ENCODE measurements at regions not wholly inside any gene's neighbourhood (a gene's known extent, or its start where the extent isn't known, plus 50 kb on each side); places are given as distances from the start of the nearest gene placed in this dataset.

- no peak for DNase-seq (ENCODE audit: low read depth in 4 of 4, low spot score in 1 of 4)
These were observed 114.3 kb upstream of the SLC66A3 start for GRCh38 chr2:11040992-11041391.

DNA sequence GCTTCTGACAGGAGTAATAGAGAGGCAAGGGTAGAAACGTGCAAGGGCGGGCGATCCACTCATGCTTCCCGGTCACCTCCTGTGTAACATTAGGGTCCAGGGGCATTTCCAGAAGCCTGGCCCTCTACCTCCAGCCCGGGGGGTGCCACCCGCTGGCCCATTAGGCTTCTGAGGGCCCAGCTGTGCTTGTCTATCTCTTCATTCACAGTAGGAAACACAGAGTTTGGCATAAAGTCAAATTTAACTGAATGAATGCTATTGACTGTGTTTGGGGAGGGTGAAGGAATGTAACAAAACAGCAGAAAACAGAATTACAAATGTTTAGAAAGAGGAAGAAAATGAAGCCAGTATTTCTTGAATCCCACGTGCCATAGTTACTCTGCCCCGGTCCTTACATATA lies 112.4 kb upstream of the SLC66A3 start:
- no peak for DNase-seq (ENCODE audit: low read depth in 4 of 4, low spot score in 1 of 4)

DNA sequence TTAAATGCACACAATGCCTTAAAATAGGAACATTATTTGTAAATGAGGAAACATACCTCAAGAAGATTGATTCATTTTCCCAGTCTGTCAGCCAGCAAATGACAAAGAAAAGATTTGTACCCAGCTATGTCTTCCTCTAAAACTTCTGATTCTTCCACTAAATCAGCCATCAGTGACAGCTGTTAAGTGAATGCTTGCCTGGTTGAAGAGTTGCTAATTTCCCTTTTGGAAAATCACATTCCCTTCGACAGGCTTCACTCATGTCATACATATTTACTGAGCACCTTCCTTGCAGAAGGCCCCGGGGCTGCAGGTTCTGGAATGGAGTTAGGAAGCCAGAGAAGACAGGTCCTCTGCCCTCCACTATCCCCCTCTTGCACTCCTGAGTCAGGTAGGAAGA lies 112.0 kb upstream of the SLC66A3 start:
- no peak for DNase-seq (ENCODE audit: low read depth in 4 of 4, low spot score in 1 of 4)

GRCh38 chr2:11044201-11044600 lies 111.1 kb upstream of the SLC66A3 start:
- no peak for DNase-seq (ENCODE audit: low read depth in 4 of 4, low spot score in 1 of 4)

GRCh38 chr2:11045294-11045693 lies 110.0 kb upstream of the SLC66A3 start:
- no peak for DNase-seq (ENCODE audit: low read depth in 4 of 4, low spot score in 1 of 4)

DNA sequence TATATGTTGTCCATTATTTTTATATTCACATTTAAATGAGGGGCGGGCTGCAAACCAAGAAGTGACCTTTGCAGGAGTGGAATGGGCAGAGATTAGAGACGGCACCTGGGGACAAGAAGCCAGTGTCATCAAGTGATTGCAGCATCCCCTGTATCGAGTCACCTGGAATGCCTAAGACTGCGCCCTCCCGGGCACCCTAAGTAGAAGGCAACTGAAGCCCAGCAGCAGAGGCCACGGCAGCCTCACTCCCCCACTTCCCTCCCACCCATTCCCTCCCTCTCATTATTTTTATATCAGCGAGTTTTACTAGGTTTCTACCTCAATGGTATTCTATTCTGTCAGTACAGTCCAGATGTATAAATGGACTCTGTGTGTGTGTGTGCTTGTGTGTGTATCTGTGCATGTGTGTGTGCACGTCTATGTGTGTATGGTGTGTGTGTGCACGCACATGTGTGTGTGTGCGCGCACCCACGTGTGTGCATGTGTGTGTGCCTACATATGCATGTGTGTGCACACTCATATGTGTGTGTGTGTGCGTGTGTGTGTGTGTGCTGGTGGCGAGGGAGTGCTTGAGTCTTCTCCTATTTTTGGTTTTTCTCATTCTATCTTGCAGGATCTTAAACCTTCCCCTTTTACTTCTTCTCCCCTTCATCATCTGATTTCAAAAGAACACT lies 106.8 kb upstream of the SLC66A3 start:
- DNase-seq (ENCODE audit: low read depth in 4 of 4, low spot score in 1 of 4): no peak

DNA sequence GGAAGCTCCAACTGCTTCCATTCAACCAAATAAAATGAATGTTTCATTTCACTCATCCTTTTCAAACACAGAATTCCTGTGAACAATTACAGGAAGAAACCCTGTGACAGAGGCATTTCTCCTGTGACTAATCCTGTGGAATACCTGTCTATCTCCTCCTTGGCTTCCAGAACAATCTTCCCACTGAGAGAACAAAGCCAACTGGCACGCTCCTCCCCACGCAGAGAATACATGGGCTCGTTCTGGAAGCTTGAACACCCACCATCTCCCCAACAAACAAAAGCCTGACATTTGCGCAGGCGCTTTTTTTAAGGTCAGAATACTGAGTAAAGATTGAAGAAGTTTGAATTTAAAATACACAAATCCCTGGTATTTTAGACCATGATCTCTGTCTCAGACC lies 104.7 kb upstream of the SLC66A3 start:
- no peak for DNase-seq (ENCODE audit: low read depth in 4 of 4, low spot score in 1 of 4)

- no peak for DNase-seq (ENCODE audit: low read depth in 4 of 4, low spot score in 1 of 4)
These were observed 104.0 kb upstream of the SLC66A3 start for GRCh38 chr2:11051280-11051679.

DNA sequence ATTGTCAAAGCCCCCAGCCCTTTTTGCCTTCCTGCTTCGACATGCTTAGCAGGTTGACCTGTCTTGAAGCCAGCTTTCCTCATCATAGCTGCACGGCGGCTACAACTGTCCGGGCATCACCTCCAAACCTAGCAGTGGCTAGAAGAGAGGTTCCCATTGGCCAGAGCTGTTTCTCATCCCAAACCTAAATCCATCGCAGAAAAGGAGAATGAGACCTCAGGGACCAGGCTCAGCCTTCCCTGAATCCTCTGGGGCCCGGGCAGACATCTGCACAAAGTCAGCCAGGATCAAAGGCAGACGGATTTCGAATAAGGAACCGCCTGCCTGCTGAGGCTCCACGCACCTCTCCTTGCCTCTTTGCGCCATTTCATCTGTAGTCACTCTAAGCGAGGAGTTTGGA lies 101.7 kb upstream of the SLC66A3 start:
- DNase-seq (ENCODE audit: low read depth in 4 of 4, low spot score in 1 of 4): no peak

DNA sequence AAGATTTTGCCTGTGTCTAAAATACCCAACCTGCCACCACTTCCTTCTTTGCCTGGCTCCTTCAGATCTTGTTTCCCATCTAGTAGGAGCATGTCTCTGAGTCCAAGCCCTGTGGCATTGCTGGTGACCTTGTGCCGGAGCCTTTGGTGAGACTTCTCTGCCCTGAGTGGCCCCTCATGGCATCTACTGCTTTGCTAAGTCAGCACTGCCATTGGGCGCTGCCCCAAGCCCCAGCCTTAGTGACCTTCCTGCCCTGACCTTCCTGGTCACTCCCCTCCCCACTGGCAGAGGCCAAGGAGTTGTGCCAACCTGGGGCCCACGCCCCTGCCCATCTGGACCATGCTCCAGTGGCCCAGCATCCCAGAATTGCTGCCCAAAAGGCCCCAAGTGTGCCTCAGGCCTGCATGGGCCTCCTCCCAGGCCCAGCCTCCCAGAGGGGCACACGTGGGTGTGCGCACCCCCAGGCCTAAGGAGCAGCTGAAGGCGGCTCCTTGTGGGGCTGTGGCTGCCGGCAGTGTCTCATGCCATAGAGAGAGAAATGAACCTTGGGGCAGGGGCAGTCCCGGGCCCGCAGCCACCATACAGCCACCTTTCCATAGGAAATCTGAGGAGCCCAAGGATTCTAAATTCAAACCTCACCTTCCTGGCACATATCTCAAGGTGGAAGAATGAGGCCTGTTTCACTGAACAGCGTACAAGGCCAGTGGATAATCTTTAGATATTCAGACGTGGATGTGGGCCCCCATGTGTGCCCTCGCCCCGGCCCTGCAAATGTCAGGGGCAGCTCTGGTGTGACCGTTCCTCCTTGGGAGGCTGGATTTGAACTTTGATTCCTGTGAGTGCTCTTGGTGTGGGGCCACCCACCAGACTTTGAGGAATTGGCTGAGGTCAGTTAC lies 100.2 kb upstream of the SLC66A3 start:
- DNase-seq (ENCODE audit: low read depth in 4 of 4, low spot score in 1 of 4): no peak

GRCh38 chr2:11055679-11056215 lies 99.5 kb upstream of the SLC66A3 start:
- no peak for DNase-seq (ENCODE audit: low read depth in 4 of 4, low spot score in 1 of 4)

- no peak for DNase-seq (ENCODE audit: low read depth in 4 of 4, low spot score in 1 of 4)
These were observed 98.7 kb upstream of the SLC66A3 start for GRCh38 chr2:11056614-11057013.

GRCh38 chr2:11057031-11057430 lies 98.2 kb upstream of the SLC66A3 start:
- DNase-seq (ENCODE audit: low read depth in 4 of 4, low spot score in 1 of 4): no peak

GRCh38 chr2:11058129-11058528 lies 97.1 kb upstream of the SLC66A3 start:
- DNase-seq (ENCODE audit: low read depth in 4 of 4, low spot score in 1 of 4): no peak

DNA sequence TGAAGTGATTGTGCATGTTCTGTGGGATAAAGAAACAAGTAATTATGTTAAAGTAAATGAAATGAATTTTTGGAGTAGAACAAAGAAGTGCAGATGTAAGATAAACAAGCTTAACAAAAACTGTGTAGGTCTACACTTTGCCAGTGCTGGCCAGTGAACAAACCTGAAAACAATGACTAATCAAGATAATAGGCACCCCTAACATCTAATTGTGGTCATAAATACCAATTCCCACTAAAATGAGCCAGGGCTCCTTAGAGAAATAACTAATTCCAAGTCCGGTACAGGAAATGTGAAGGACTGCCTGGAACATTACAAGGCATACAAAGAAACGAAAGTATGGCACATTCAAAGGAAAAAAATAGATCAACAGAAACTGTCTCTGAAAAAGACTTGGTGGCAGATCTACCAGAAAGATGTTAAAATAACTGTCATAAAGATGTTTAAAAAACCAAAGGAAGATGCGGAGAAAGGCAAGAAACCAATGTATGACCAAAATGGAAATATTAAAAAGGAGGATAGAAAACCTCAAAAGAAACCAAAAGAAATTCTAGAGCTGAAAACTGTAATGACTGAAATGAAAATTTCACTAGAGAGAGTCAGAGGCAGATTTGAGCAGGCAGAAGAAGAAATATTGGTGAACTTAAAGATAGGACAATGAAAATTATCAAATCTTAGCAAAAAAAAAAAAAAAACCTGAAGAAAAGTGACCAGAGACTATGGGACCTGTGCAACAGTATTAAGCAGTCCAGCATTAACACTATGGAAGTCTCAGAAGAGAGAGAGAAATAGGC lies 94.7 kb upstream of the SLC66A3 start:
- no peak for DNase-seq (ENCODE audit: low read depth in 4 of 4, low spot score in 1 of 4)

GRCh38 chr2:11065833-11066485 lies 89.3 kb upstream of the SLC66A3 start:
- no peak for DNase-seq (ENCODE audit: low read depth in 4 of 4, low spot score in 1 of 4)

GRCh38 chr2:11067221-11068078 lies 87.8 kb upstream of the SLC66A3 start:
- DNase-seq (ENCODE audit: low read depth in 4 of 4, low spot score in 1 of 4): no peak

GRCh38 chr2:11068079-11068741 lies 87.1 kb upstream of the SLC66A3 start:
- DNase-seq (ENCODE audit: low read depth in 4 of 4, low spot score in 1 of 4): no peak

DNA sequence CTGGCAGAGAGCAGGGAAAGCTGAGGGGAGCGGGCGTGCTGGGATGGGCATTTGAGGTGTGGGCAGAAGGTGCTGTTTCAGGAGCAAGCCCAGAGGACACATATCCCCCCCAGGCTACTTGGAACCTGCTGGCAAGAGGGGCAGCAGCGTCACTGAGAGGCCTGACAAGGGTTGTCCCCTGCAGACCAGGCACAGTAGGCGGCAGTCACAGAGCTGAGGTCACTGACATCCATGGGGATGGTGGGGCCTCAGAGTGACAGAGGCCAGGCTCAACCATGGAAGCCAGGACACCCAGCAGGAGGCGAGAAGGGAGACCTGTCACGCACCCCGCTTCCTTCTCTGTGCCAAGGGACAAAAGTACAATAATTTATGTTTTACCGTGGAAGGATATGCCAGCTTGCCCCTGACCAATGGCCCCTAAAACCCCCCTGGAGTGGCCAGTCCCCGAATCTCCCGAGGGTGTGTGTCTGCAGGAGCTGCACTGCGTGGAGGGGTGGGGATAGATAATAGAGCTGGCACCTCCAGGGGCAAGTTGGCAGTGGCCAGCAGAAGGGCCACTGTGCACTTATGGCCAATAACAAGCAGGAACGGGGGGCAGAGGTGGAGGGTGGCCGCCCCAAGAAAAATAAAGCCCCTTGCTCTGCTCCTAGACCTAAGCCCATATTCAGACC lies 86.3 kb upstream of the SLC66A3 start:
- no peak for DNase-seq (ENCODE audit: low read depth in 4 of 4, low spot score in 1 of 4)
